GM12878 (cell line): ENCODE measurements at regions not wholly inside any gene's neighbourhood (a gene's known extent, or its start where the extent isn't known, plus 50 kb on each side); places are given as distances from the start of the nearest gene placed in this dataset.

ENCODE experiments used
- EZH2 ChIP-seq: IDR thresholded peaks from 2 replicates; pipeline ENCODE4 v1.6.1; 2012; ENCODE audit warnings: low read depth, mild to moderate bottlenecking, control low read depth, inconsistent platforms, low read length, borderline replicate concordance; ENCODE audit not compliant: control insufficient read depth
- FOXM1 ChIP-seq: IDR thresholded peaks from 2 replicates; pipeline ENCODE4 v1.6.1; 2012; ENCODE audit warnings: low read depth, mild to moderate bottlenecking, inconsistent platforms, low read length, moderate library complexity
- SMAD1 ChIP-seq: fragments of 450-650 bp; IDR thresholded peaks from 2 replicates; pipeline ENCODE4 v1.6.1; 2018; ENCODE audit warnings: mild to moderate bottlenecking, low read depth; ENCODE audit not compliant: partially characterized antibody
- YY1 ChIP-seq: IDR thresholded peaks from 2 replicates; pipeline ENCODE4 v1.6.1; 2011; ENCODE audit warnings: low read depth, mild to moderate bottlenecking, low read length
- ZNF274 ChIP-seq: IDR thresholded peaks from one replicate; pipeline ENCODE4 v1.8.0; 2011; ENCODE audit not compliant: insufficient read length, insufficient read depth

- TF ChIP-seq YY1 (no peak), EZH2 (no peak), ZNF274 (no peak), FOXM1 (no peak), SMAD1 (no peak)
Measured at GRCh38 chr13:88637935-88638334, 966.8 kb downstream of the SLITRK5 start.
